ENCODE measurements at regions not wholly inside any gene's neighbourhood (a gene's known extent, or its start where the extent isn't known, plus 50 kb on each side); places are given as distances from the start of the nearest gene placed in this dataset.
"Not testable (repeated sequence)": the region's sequence is repeated elsewhere in the genome, so short reads cannot be mapped to it uniquely, and the experiment has no call there.

DNA sequence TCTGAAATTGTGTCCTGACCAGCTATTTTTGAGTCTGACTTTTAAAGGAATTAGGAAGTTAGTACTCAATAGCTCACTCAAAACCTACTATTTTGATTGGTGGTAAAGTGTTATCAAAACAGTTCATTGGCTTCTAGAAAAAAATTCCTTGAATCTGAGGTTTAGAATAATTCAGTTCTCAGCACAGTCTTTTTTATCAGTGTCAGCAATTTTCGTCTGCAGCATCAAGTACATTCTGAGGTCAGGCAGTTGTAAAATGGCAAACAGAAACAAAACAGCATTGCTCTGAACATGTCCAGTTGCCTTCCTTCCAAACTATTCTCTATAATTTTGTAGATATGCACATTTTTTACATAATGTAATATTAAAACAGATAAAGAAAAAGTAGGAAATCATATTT lies 1644.1 kb downstream of the SLITRK5 start:
- DNase-seq (ENCODE audit: low read depth), result no peak

DNA sequence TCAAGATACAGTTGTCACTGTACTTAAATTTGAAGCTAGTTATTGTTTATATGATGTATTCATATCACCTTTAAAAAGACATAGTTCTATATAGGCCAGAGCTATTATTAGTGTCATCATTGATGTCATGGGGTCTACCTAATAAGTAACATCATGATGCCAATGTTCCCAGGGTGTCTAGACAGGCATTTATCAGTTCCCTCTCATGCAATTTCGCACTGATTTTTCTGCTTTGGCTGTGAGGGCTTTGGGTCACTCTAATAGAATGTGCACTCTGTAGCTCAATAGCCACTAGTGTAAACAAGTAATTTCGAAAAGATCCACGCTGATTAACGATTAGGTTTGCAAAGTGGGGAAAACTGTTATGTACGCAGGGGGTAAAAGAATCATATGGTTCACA lies 1651.3 kb downstream of the SLITRK5 start:
- no peak for DNase-seq (ENCODE audit: low read depth)

DNA sequence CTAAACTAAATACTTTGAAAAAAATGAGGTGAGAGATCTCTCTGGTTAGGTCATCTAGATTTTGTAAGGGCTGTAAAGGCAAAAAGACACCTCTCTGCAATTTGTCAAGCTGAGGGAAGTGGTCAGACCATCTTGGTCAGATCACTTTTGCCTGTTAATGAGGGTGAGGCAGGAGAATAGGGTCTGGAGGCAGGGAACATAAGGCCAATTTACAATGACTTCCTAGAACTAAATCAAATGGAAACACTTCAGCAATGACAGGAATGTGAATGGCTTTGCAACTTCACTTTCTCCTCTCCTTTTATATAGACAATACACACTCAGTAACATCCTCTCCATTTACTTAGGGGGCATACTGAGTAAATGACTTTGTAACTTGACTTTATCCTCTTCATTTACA lies 1653.4 kb downstream of the SLITRK5 start:
- no peak for DNase-seq (ENCODE audit: low read depth)

DNA sequence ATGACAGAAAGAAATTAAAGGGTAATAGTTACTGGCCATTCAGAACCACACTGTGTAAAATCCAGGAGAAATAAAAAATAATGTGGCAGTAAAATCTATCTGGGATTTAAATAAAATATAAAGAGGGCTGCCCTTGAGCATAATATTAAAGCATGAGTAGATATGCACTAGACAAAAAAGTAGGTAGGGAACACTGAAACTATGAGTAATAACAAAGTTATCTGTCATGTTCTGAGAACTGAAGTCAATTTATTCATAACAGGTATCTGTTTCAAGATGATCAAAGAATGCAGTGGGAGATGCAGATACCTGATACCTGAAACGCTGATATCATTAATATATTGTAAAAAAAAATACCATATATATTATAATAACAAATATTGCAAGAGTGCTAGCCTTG lies 1672.0 kb downstream of the SLITRK5 start:
- DNase-seq (ENCODE audit: low read depth), result no peak

DNA sequence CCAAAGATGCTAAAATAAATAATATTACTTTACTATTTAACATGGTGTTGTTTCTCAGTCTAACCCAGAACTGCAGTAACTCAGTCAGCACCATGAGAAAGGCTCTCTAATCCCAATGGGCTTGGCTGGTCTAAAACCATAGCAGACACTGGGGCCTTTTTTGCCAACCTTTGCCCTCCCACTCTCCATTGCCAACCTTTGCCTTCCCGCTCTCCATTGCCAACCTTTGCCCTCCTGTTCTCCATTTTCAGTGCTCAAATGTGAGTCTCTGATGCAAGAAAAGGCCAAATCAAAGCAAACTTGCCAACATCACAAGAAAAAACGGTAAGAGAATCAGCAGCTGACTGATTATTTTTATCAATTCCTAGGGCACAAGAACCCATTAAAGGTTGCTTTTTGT lies 1681.2 kb downstream of the SLITRK5 start:
- DNase-seq (ENCODE audit: low read depth), result no peak

DNA sequence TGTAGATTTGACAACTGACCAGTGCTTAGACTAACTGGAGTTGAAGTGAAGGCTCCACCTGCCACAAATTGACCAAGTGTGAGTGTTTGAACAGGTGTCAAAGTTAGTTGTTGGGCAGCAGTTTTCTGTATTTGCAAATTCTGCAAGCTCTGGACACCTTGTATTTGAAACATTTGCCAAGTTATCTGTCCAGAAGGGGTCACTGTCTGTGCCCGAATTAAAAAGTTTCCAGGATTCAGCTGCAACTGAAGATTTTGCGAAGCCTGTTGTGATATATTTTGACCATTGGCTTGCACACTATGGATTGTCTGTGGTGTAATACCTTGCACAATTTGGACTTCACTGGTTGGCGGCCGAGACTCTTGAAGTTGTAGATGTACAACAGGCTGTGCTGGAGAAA lies 1690.7 kb downstream of the SLITRK5 start:
- DNase-seq (ENCODE audit: low read depth), result no peak

DNA sequence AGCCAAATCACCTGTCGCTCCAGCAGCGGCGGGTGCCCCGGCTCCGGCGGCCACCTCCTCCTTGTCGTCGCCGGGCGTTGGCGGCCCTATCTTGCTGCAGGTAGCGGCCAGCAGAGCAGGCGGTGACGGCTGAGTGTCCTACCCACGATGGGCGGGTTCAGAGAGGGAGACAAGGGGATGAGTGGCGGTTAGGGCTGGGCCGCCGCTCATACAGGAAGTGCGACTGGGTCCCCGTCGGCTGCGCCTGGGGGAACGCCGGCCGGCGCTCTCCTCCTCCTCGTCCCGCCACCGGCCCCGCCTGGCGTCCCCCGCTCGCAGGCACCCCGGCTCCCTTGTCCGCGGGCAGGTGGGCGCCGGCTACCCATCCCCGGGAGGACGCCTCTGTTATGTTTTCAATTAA lies 1692.0 kb downstream of the SLITRK5 start:
- DNase-seq (ENCODE audit: low read depth), result no peak

DNA sequence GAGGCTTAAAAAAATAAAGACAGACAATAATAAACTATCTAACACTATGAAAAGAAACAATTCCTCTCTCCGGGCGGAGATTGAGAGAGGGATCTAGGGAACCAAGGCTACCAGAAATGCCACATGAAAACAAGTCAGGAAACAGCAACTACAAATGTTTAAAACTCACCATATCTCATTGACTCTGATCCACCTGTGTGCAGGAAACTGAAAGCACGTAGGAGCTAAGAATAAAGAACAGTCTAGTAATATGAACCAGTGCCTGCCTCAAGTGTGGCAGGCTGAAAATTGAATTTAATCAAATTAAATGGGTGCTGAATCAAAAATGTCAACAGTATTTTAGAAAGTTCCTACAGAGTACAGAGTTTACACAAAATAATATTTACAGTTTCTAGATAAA lies 1701.0 kb downstream of the SLITRK5 start:
- no peak for DNase-seq (ENCODE audit: low read depth)

DNA sequence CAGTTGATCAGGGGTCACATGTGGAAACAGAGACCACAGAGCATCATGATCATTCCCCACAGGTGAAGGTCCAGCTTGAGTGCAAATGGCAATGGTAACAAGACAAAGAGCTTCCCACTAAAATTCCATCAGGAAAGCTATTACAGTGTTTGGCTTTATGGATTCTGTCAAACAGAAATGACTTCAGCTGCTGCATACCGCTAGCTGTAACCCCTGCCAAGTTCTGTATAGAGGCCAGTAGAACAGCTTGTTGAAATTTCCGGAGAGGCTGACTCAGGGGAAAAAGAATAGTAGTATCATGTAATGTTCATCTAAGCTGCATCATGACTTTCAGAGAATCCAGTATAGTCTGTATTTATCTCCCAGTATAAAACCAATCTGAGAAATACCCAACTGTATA lies 1704.7 kb downstream of the SLITRK5 start:
- DNase-seq (ENCODE audit: low read depth), result peak; percentile 0

DNA sequence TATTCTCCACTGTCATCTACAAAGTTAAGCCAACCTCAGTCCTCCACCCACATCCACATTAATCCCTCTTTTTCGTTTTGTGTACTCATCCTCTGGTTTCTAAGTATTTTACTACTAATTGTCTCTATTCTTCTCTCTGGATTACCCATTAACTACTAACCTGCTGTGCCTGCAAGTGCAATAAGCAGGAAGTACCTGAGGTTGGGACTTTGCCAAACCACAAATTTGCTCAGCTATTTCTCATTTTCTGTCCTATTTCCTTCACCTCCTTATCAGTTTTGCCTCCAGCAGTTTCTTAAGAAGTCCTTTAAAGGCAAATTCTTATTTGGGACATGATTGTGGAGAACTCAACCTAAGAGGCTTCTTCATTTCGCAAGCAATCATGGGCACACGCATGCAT lies 1708.9 kb downstream of the SLITRK5 start:
- peak; percentile 0 for DNase-seq (ENCODE audit: low read depth)

DNA sequence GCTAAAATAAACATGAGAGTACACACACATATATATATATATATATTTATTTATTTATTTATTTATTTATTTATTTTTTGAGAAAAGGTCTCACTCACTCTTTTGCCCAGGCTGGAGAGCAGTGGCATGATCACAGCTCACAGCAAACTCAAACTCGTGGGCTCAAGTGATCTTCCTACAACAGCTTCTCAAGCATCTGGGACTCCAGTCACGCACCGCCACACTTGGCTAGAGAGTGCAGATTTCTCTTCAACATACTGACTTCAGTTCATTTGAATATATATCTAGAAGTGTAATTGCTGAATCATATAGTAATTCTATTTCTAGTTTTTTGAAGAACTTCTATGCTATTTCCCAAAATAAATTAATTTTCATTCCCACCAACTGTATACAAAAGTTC lies 1711.8 kb downstream of the SLITRK5 start:
- DNase-seq (ENCODE audit: low read depth), result no peak

DNA sequence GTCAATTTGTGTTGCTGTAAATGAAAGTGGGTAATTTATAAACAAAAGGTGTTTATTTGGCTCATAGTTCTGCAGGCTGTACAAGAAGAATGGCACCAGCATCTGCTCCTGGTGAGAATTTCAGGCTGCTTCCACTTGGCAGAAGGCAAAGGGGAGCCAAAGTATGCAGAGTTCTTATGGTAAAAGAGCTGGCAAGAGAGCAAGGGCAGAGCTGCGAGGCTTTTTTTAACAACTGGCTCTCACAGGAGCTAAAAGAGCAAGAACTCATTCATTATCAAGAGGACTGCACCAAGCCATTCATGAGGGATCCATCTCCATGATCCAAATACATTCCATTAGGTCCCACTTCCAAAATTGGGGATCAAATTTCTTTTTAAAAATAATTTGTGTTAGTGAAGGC lies 1712.7 kb downstream of the SLITRK5 start:
- no peak for DNase-seq (ENCODE audit: low read depth)

DNA sequence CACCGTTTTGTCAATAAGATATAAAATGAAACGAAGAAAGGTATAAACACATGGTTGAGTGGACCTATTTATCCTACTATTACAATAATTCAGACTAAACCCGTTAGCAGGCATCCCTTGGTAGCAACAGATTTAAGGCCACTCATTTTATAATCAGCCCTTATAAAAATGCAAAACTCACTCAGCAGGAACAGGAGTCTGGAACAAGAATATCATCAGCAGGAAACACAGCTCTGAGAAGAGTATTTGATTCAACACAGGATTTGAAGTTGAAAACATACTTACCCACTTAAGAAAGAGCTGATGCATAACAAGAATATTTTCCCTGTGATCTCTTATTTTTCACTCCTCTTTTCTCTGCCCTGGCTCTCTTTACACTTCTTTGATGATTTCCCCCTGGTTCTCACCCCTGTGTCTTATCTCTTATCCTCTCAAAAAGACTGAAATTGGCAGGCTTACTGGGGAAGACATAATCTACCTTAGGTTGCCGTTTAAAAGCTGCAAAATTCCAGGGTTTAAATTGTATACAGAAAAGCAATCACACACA lies 1722.7 kb downstream of the SLITRK5 start:
- DNase-seq (ENCODE audit: low read depth), result no peak

DNA sequence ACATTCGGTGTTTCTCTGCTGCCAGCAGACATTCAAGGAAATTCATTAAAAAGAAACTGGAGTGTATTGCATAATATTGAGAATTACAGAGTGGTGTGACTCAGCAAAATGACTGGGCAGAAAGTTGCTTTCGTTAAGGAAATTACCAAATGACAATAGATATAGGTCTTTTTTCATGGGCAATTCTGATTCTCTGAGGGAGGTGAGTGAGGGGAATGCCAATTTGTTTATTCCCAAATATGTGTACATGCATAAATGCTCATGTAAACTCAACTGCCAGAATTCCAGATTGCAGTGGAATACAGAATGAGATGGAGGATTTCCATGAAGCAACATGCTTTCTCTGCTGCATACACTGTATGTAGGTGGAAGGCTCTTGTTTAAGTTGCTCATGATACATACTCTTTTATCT lies 1730.1 kb downstream of the SLITRK5 start:
- DNase-seq (ENCODE audit: low read depth), result peak; percentile 7

DNA sequence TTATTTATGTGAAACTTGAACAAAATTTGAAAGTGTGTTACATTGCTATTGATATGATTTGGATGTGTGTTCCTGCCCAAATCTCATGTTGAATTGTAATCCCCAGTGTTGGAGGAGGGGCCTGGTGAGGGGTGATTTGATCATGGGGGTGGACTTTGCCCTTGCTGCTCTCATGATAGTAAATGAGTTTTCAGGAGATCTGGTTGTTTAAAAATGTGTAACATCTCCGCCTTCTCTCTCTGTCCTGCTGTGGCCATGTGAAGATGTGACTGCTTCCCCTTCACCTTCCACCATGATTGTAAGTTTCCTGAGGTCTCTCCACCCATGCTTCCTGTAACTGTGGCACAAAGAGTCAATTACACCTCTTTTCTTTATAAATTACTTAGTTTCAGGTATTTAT lies 1731.0 kb downstream of the SLITRK5 start:
- no peak for DNase-seq (ENCODE audit: low read depth)

DNA sequence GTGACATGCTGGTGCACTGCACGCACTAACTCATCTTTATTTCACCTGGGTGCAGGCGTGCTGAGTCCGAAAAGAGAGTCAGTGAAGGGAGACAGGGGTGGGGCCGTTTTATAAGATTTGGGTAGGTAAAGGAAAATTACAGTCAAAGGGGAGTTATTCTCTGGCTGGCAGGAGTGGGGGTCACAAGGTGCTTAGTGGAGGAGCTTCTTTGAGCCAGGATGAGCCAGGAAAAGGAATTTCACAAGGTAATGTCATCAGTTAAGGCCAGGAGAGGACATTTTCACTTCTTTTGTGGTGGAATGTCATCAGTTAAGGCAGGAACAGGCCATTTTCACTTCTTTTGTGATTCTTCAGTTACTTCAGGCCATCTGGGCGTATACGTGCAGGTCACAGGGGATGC lies 1734.9 kb downstream of the SLITRK5 start:
- DNase-seq (ENCODE audit: low read depth), result not testable (repeated sequence)

DNA sequence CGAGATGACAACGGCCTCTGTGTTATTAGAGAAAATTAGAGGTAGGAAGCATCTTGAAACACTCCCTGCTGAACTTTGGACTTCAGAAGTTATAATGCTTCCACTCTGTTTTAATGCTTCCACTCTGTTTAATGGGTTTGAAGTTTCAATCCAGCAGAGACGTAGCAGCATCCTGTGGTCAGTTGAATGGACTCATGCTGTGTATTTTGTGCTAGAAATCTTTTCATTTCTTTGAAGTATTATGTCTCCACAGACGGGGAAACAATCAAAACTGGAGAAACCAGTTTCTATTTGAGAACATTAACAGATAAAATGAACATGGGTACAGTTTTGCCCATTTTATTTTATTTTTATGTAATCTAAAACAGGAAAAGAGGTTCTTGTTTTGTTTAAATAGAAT lies 1736.2 kb downstream of the SLITRK5 start:
- DNase-seq (ENCODE audit: low read depth), result no peak

DNA sequence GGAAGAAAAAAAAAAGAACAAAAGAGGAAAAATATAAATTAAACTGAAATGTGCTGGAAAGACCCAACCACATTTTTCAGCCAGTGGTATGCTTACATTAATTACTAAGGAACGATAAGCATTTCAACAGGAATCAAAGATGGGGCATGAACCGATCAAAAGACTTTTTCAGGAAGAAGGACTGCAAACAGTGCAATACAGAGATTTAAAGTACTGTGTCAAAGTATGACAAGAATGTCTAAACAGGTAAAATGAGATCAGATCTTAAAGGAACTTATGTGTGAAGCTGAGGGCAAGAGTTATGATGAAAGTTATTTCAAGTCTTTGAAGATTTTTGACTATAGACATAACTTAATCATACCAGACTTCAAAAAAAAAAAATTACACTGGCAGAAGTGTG lies 1761.8 kb downstream of the SLITRK5 start:
- DNase-seq (ENCODE audit: low read depth), result no peak

DNA sequence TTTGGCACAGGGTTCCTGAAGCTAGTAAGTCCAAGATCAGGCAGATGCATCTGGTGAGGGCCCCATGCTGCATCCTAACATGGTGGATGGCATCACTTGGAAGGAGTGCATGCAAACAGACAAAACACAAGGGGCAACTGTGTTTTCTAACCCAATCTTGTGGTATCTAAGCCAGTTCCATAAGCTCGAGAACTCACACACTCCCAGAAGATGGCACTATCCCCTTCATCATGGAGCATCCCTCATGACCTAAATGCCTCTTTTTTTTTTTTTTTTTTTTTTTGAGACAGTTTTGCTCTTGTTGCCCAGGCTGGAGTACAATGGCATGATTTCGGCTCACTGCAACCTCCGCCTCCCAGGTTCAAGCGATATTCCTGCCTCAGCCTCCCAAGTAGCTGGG lies 1763.5 kb downstream of the SLITRK5 start:
- not testable (repeated sequence) for DNase-seq (ENCODE audit: low read depth)

DNA sequence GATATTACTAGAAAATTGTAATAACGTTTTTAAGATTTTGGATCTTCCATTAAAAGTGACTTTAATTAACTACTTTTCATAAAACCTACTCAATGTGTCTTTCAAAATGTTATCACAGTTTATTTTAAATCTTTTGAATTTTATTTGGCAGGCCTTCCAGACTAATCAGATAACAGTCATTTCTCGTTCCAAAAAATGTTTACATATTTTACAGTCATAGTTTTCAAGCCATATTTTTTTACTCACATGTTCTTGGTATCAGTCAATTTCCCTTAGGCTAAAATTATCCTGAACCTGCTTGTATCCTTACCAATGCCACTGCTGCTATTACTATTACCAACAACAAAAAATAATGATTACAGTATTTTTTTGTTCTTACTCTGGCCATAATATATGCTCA lies 1783.5 kb downstream of the SLITRK5 start:
- no peak for DNase-seq (ENCODE audit: low read depth)

DNA sequence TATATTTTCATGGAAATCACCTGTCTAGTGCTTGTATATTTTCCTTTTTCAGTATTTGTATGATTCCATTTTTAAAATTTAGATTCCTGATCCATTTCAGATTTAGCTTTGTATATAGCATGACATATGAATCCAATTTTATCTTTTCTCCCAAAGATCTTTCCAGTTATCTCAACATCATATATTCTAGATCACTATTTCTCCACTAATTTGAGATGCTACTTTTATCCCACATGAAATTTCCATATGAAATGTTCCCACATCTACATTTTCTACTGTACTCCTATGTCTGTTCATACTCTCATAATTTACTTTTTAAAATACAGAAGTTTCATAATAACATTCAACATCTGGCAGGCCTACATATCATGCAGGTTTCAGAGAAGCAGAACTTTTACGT lies 1784.1 kb downstream of the SLITRK5 start:
- no peak for DNase-seq (ENCODE audit: low read depth)

DNA sequence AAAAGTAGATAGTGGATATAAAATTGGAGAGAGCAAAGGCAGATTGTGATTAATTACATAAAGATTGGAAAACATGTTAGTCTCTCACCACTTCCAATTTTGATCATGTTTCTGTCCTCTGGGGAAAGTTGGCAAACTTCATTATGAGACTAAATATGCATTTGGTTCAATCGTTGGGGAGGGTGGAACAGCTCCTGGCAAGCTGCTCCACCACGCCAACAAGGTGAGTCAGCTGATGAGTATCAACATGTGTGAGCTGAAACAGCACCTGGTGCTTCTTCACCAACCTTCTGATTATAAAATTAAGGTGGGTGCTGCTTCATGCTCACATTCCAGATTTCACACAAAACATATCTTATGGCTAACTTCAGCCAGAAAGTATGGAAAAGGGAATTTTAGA lies 1784.6 kb downstream of the SLITRK5 start:
- no peak for DNase-seq (ENCODE audit: low read depth)

DNA sequence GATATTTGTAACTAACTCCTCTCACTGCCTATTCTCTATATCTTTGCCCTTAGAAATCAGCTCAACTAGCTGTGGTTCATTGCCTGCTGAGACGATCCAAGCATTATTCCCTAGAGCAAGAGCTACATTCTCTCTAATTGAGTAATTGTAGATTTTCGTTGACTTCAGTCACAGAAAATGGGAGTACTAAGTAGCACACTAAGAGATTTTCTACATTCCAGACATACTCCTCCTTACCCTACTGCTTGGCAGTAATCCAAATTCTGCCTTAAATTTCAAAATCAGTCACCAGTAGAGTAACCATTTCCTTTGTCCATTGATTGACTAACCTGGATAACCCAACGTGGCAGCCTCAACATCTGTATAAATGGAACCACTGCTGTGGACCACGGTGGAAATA lies 1786.8 kb downstream of the SLITRK5 start:
- peak; percentile 26 for DNase-seq (ENCODE audit: low read depth)

DNA sequence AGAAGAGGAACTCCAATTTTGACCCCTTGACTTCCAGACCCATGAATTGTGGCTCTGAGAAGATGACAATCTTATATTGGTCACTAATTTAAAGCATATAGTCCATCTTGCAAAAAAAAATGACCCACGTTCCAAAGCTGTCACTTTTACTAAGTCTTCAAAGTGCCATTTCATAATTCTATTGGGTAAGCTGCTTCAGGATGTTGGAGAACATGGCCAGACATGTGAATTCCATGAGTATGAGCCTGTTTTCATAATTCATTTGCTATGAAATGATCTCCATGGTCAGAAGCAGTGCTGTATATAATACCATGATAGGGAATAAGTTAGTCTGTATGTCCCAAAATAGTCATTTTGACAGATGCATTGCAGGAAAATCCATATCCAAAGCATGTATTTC lies 1787.3 kb downstream of the SLITRK5 start:
- DNase-seq (ENCODE audit: low read depth), result no peak

DNA sequence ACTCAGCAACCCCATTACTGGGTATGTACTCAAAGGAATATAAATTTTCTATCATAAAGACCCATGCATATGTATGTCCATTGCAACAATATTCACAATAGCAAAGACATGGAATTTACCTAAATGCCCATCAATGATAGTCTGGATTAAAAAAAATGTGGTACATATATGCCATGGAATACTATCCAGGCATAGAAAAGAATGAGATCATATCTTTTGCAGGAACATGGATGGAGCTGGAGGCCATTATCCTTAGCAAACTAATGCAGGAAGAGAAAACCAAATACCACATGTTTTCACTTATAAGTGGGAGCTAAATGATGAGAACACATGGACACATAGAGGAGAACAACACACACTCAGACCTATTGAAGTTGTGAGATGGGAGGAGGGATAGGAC lies 1789.7 kb downstream of the SLITRK5 start:
- DNase-seq (ENCODE audit: low read depth), result not testable (repeated sequence)

Measured in M059J (cell line).